Erythroblast (primary cell): ENCODE measurements at regions not wholly inside any gene's neighbourhood (a gene's known extent, or its start where the extent isn't known, plus 50 kb on each side); places are given as distances from the start of the nearest gene placed in this dataset.

ENCODE experiments used
- GATA1 ChIP-seq: IDR thresholded peaks from 2 replicates; pipeline ENCODE4 v1.6.1; 2011; ENCODE audit warnings: low read depth, mild to moderate bottlenecking, control low read depth, low read length, moderate library complexity
- POLR2A ChIP-seq: IDR thresholded peaks from 2 replicates; pipeline ENCODE4 v1.6.1; 2011; ENCODE audit warnings: mild to moderate bottlenecking, low read length

DNA sequence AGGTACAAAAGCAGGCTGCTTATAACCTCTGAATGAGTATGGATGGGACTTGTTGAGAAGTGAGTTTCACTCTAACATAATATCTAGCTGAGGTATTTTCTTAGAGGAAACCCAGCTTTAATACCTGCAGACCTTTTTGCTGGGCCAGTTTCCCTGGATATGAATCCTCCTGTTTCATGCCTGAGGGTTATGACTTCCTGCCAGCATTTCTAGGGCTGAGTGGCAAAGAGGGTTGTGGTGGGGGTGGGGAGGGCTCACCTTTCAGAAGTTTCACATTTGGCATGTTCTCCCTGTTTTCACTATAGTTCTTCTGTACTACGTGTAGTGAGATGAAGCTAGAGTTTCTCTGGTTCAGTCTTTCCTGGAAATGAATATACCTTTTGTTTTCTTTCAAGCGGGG lies 73.7 kb downstream of the LACC1 start:
- no peak for TF ChIP-seq POLR2A
- no peak for TF ChIP-seq GATA1
